CD4-positive, alpha-beta T cell treated with Interleukin-2 at 100 ng/mL for 4 hours (primary cell): ENCODE measurements at regions not wholly inside any gene's neighbourhood (a gene's known extent, or its start where the extent isn't known, plus 50 kb on each side); places are given as distances from the start of the nearest gene placed in this dataset.
"Not testable (repeated sequence)": the region's sequence is repeated elsewhere in the genome, so short reads cannot be mapped to it uniquely, and the experiment has no call there.

Source experiments
- DNase-seq: peaks from one replicate; pipeline ENCODE4 v3.0.0-alpha.2; 2020; ENCODE audit warnings: low spot score

- no peak for DNase-seq
These were observed 107.1 kb upstream of the TSC22D2 start for GRCh38 chr3:150300852-150301517.

GRCh38 chr3:150300388-150300787, 107.7 kb upstream of the TSC22D2 start:
- DNase-seq, result no peak

GRCh38 chr3:150299201-150299600, 108.9 kb upstream of the TSC22D2 start:
- no peak for DNase-seq

GRCh38 chr3:150296966-150297365, 111.1 kb upstream of the TSC22D2 start:
- DNase-seq, result no peak

GRCh38 chr3:150296123-150296735, 111.9 kb upstream of the TSC22D2 start:
- no peak for DNase-seq

- no peak for DNase-seq
These were observed 114.6 kb upstream of the TSC22D2 start for GRCh38 chr3:150293401-150294001.

- no peak for DNase-seq
These were observed 115.2 kb upstream of the TSC22D2 start for GRCh38 chr3:150292891-150293290.

- DNase-seq, result no peak
These were observed 116.6 kb upstream of the TSC22D2 start for GRCh38 chr3:150291515-150291914.

- DNase-seq, result peak; percentile 55
These were observed 121.5 kb upstream of the TSC22D2 start for GRCh38 chr3:150286390-150287147.

GRCh38 chr3:150285601-150286000, 122.5 kb upstream of the TSC22D2 start:
- no peak for DNase-seq

GRCh38 chr3:150278843-150279381, 129.2 kb upstream of the TSC22D2 start:
- no peak for DNase-seq

- DNase-seq, result no peak
These were observed 129.9 kb upstream of the TSC22D2 start for GRCh38 chr3:150278195-150278594.

- no peak for DNase-seq
These were observed 130.7 kb upstream of the TSC22D2 start for GRCh38 chr3:150277444-150277843.

GRCh38 chr3:150275941-150276340, 132.2 kb upstream of the TSC22D2 start:
- no peak for DNase-seq

- no peak for DNase-seq
These were observed 133.7 kb upstream of the TSC22D2 start for GRCh38 chr3:150274372-150274771.

GRCh38 chr3:150273396-150273795, 134.7 kb upstream of the TSC22D2 start:
- no peak for DNase-seq

- DNase-seq, result no peak
These were observed 136.5 kb upstream of the TSC22D2 start for GRCh38 chr3:150271591-150271960.

- no peak for DNase-seq
These were observed 137.1 kb upstream of the TSC22D2 start for GRCh38 chr3:150270883-150271590.

GRCh38 chr3:150270444-150270843, 137.7 kb upstream of the TSC22D2 start:
- DNase-seq, result not testable (repeated sequence)

GRCh38 chr3:150269526-150269925, 138.6 kb upstream of the TSC22D2 start:
- DNase-seq, result no peak

GRCh38 chr3:150268426-150269391, 139.4 kb upstream of the TSC22D2 start:
- DNase-seq, result no peak
